Gastroesophageal sphincter (tissue), 4 donors: ENCODE measurements at regions not wholly inside any gene's neighbourhood (a gene's known extent, or its start where the extent isn't known, plus 50 kb on each side); places are given as distances from the start of the nearest gene placed in this dataset.

Experiments used
- ATAC-seq: fragments of 150-250 bp; one replicate; pipeline ENCODE4 v1.9.1; 2016; ENCODE audit warnings: mild to moderate bottlenecking, moderate library complexity
- H3K27ac ChIP-seq, 4 donors: fragments of 200-600 bp; sonication (generic) in 3 of 4; 1 replicate in 3 of 4; 2 replicates in 1 of 4; pipeline ENCODE4 v1.5.1; 2016 to 2019
- H3K27me3 ChIP-seq: fragments of 200-600 bp; sonication (generic); one replicate; pipeline ENCODE4 v1.5.1; 2019
- H3K36me3 ChIP-seq, 2 donors: fragments of 200-600 bp; sonication (generic); one replicate each; pipeline ENCODE4 v1.5.1; 2019; ENCODE audit warnings: control low read depth in 1 of 2
- H3K4me1 ChIP-seq, 3 donors: fragments of 200-600 bp; sonication (generic); 1 replicate in 2 of 3; 2 replicates in 1 of 3; pipeline ENCODE4 v1.5.1; 2016 to 2019; ENCODE audit warnings: control low read depth in 2 of 3
- H3K4me3 ChIP-seq, 2 donors: fragments of 200-600 bp; sonication (generic); one replicate each; pipeline ENCODE4 v1.5.1; 2019; ENCODE audit warnings: mild to moderate bottlenecking in 1 of 2, moderate library complexity in 1 of 2
- H3K9me3 ChIP-seq, 3 donors: fragments of 200-600 bp; sonication (generic); one replicate each; pipeline ENCODE4 v1.5.1; 2017 to 2019; ENCODE audit warnings: control low read depth in 2 of 3
- CTCF ChIP-seq, 4 experiments: fragments of 200-600 bp in 2 of 4; fragments of 450-650 bp in 2 of 4; sonication (generic) in 1 of 4; IDR thresholded peaks; one replicate each; pipeline ENCODE4 v1.5.1; 2017 to 2019; ENCODE audit warnings: antibody characterized with exemption in 4 of 4, mild to moderate bottlenecking in 2 of 4, moderate library complexity in 2 of 4
- EP300 ChIP-seq: sonication (generic); formaldehyde crosslinking; IDR thresholded peaks from one replicate; pipeline ENCODE4 v1.6.1; 2017; ENCODE audit warnings: antibody characterized with exemption, mild to moderate bottlenecking
- POLR2A ChIP-seq, 2 donors: fragments of 450-650 bp; IDR thresholded peaks; one replicate each; pipeline ENCODE4 v1.6.1; 2017; ENCODE audit warnings: antibody characterized with exemption in 2 of 2, mild to moderate bottlenecking in 2 of 2, moderate library complexity in 1 of 2
- POLR2AphosphoS5 ChIP-seq: sonication (generic); formaldehyde crosslinking; IDR thresholded peaks from one replicate; pipeline ENCODE4 v1.6.1; 2017; ENCODE audit warnings: antibody characterized with exemption
- WGBS, 2 donors: methylation state at CpG; one replicate each; pipeline ENCODE4 v1.1.5; 2018; ENCODE audit warnings: low coverage in 1 of 2; 5-methylcytosine and 5-hydroxymethylcytosine counted together

GRCh38 chr14:37859177-37859576, 263.7 kb downstream of the TTC6 start:
- Histone ChIP-seq H3K9me3 (no peaks in the 10 kb centered on the region), H3K27ac (no peak overlapping the region), H3K27me3 (no peaks in the 10 kb centered on the region), H3K4me3 (no peak overlapping the region), H3K36me3 (no peaks in the 10 kb centered on the region), H3K4me1 (peaks cover 0 to 2% (median 0%) of the 10 kb centered on the region in 3 donors)
- WGBS, 2 donors = 86 to 100% methylated on average over 2 to 3 of the region's 3 CpGs
- no peak for ATAC-seq
- TF ChIP-seq POLR2A (IDR thresholded peaks at IDR 0.05) (no peak), POLR2AphosphoS5 (no peak), CTCF (IDR thresholded peaks at IDR 0.05) (no peak), EP300 (no peak)

GRCh38 chr14:37862263-37862662, 266.8 kb downstream of the TTC6 start:
- TF ChIP-seq CTCF (IDR thresholded peaks at IDR 0.05) = no peak
- no peak for TF ChIP-seq POLR2A (IDR thresholded peaks at IDR 0.05)
- no peak for TF ChIP-seq POLR2AphosphoS5
- no peak for TF ChIP-seq EP300
- peaks cover 3 to 21% (median 4%) of the 10 kb centered on the region in 3 donors for H3K4me1 ChIP-seq
- H3K36me3 ChIP-seq = no peaks in the 10 kb centered on the region
- H3K27ac ChIP-seq = no peak overlapping the region
- no peak overlapping the region for H3K4me3 ChIP-seq
- H3K9me3 ChIP-seq = no peaks in the 10 kb centered on the region
- 66 to 75% methylated on average over 2 to 3 of the region's 3 CpGs for WGBS, 2 donors
- no peak for ATAC-seq
- H3K27me3 ChIP-seq = no peaks in the 10 kb centered on the region

- H3K27me3 ChIP-seq = no peaks in the 10 kb centered on the region
- ATAC-seq = no peak
- H3K9me3 ChIP-seq = no peaks in the 10 kb centered on the region
- no peak overlapping the region for H3K4me3 ChIP-seq
- peaks cover 3 to 21% (median 4%) of the 10 kb centered on the region in 3 donors for H3K4me1 ChIP-seq
- TF ChIP-seq CTCF (IDR thresholded peaks at IDR 0.05) (no peak), POLR2A (IDR thresholded peaks at IDR 0.05) (no peak), EP300 (no peak), POLR2AphosphoS5 (no peak)
- WGBS, 2 donors = 79 to 100% methylated on average over 1 to 3 of the region's 6 CpGs
- no peaks in the 10 kb centered on the region for H3K36me3 ChIP-seq
- H3K27ac ChIP-seq = no peak overlapping the region
These were observed 268.7 kb downstream of the TTC6 start for GRCh38 chr14:37864128-37864527.

- peak; percentile 54 for TF ChIP-seq POLR2AphosphoS5
- no peak for TF ChIP-seq EP300
- no peak for TF ChIP-seq POLR2A (IDR thresholded peaks at IDR 0.05)
- TF ChIP-seq CTCF (IDR thresholded peaks at IDR 0.05) = no peak
- Histone ChIP-seq H3K9me3 (no peaks in the 10 kb centered on the region), H3K27me3 (no peaks in the 10 kb centered on the region), H3K36me3 (no peaks in the 10 kb centered on the region), H3K4me3 (no peak overlapping the region), H3K4me1 (peaks cover 3 to 21% (median 4%) of the 10 kb centered on the region in 3 donors), H3K27ac (peak overlapping the region in 2 of 4 donors; percentile 14 to 20)
- ATAC-seq = peak; percentile 65
- WGBS, 2 donors = 14 to 25% methylated on average over 7 to 11 of the region's 11 CpGs
These were observed 269.7 kb downstream of the TTC6 start for GRCh38 chr14:37864861-37865718.
